ENCODE measurements at regions not wholly inside any gene's neighbourhood (a gene's known extent, or its start where the extent isn't known, plus 50 kb on each side); places are given as distances from the start of the nearest gene placed in this dataset.

- DNase-seq, result no peak
These were observed 66.3 kb upstream of the FGGY start for GRCh38 chr1:59230622-59231021.

- peak; percentile 81 for DNase-seq
These were observed 64.7 kb upstream of the FGGY start for GRCh38 chr1:59232216-59232615.

DNA sequence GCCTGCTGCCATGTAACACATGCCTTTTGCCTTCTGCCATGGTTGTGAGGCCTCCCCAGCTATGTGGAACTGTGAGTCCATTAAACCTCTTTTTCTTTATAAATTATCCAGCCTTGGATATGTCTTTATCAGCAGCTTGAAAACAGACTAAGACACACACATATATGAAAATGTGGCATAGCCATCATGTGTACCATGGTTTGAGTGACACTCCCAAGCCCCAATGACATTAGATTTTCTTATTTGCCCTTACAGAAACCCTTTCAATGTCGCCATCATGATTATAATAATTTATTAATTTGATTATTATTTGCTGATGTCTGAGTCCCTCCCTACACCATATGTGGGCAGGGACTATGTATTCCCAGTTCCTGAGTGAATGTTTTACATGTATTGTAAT lies 63.5 kb upstream of the FGGY start:
- no peak for DNase-seq

- no peak for DNase-seq
These were observed 60.0 kb upstream of the FGGY start for GRCh38 chr1:59236721-59237545.

GRCh38 chr1:59237900-59238299 lies 59.0 kb upstream of the FGGY start:
- DNase-seq, result peak; percentile 12

DNA sequence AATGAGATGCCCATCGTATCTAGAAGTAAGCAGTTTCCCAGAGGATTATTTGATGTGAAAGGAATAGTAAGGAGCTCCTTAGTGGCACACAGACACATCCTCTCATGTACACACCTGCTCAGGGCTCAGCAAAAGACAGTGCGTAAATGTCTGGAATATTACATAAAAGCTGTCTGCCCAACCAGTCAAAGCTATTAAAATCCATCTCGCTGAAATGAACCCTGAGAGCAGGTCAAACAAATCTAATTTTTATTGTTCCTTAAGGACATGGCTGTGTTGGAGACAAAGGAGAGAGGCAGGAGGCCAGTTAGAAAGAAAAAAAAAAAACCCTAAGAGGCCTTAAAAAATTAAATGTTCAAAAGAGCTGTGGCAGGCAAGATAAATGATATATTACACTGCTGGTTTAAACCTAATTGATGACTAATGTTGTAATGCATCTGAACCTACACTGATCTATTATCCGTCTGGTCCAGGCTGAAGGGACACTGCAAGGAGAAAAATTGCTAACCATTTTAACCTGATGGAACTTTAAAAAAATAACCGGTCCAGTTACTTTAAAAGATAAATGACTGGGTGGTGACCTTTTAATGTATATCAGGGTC lies 58.5 kb upstream of the FGGY start:
- no peak for DNase-seq

DNA sequence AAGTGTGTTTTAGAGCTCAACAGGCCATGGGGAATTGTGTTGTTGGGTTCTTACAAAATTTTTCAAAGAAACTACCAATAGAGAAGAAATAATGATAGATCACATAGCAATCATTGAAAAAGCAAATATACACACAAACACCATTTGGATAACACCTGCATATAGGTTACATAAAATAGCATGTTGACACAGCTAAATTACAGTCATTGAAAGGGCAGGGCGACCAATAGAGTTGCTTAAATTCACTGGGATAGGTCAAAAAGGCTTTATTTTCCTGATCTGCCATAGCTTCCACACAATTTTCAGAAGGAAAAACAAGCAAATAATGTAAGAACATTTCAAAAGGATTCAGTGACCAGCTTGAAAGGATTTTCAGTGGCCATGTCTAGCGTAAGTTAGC lies 57.9 kb upstream of the FGGY start:
- no peak for DNase-seq

DNA sequence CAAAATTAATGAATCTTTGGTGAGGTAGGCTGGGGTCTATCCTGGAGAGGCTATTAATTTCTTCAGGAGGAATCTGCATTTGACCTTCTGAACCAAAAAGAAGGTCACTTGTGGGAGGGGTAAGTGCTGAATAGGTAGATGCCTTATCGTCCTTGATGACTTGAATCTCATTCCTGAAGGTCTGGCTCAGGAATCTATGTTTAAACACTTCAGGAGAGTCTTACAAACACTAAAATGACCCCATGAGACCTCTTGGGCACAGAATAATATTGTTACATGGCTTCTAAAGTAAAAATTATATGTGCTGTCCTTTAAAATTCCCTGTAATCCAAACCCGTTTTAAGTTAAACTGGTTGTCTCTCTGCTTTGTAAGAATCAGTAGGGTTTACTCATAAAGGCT lies 55.0 kb upstream of the FGGY start:
- DNase-seq, result no peak

- peak; percentile 50 for DNase-seq
These were observed 54.5 kb upstream of the FGGY start for GRCh38 chr1:59242370-59242769.

- peak; percentile 26 for DNase-seq
These were observed 53.3 kb upstream of the FGGY start for GRCh38 chr1:59243550-59243949.

DNA sequence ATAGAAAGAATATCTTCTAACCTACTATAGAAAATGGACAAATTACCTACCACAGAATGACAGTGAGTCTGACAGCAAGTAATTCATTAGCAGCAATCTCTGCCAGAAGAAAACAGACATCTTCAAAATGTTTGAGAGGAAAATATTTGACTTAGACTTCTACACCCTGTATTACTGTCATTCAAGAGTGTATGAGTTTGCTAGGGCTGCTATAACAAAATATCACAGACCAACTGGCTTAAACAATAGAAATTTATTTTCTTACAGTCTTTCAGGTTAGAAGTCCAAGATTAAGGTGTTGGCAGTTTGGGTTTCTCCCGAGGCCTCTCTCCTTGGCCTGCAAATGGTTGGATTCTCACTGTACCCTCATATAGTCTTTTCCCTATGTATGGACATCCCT lies 52.9 kb upstream of the FGGY start:
- no peak for DNase-seq

- no peak for DNase-seq
These were observed 52.0 kb upstream of the FGGY start for GRCh38 chr1:59244891-59245290.

All from DMS53 (cell line).